Nephron (organoid): ENCODE measurements at regions not wholly inside any gene's neighbourhood (a gene's known extent, or its start where the extent isn't known, plus 50 kb on each side); places are given as distances from the start of the nearest gene placed in this dataset.

Experiments used
- H3K27ac Mint-ChIP-seq, 3 experiments: 2 replicates each; pipeline ENCODE4 v1.8.0; 2020; ENCODE audit warnings: mixed read lengths in 3 of 3, mild to moderate bottlenecking in 2 of 3, moderate library complexity in 1 of 3
- H3K27me3 Mint-ChIP-seq: 2 replicates; pipeline ENCODE4 v1.8.0; 2021; ENCODE audit warnings: low read depth, mild to moderate bottlenecking, moderate library complexity, mixed read lengths
- H3K36me3 Mint-ChIP-seq: 2 replicates; pipeline ENCODE4 v1.8.0; 2020; ENCODE audit warnings: low read depth, mixed read lengths
- H3K4me1 Mint-ChIP-seq: 2 replicates; pipeline ENCODE4 v1.8.0; 2020; ENCODE audit warnings: mixed read lengths
- H3K4me3 Mint-ChIP-seq, 3 experiments: 2 replicates each; pipeline ENCODE4 v1.8.0; 2020; ENCODE audit warnings: mild to moderate bottlenecking in 3 of 3, mixed read lengths in 3 of 3, moderate library complexity in 2 of 3
- H3K9me3 Mint-ChIP-seq: 2 replicates; pipeline ENCODE4 v1.8.0; 2020; ENCODE audit warnings: mixed read lengths
- TF ChIP-seq, protein P1 (sequence below), 3 experiments: fragments of 200-600 bp; sonication (generic); IDR thresholded peaks; one replicate each; pipeline ENCODE4 v1.5.0; 2021; ENCODE audit warnings: antibody characterized with exemption in 3 of 3; ENCODE audit not compliant: unreplicated experiment in 3 of 3

DNA sequence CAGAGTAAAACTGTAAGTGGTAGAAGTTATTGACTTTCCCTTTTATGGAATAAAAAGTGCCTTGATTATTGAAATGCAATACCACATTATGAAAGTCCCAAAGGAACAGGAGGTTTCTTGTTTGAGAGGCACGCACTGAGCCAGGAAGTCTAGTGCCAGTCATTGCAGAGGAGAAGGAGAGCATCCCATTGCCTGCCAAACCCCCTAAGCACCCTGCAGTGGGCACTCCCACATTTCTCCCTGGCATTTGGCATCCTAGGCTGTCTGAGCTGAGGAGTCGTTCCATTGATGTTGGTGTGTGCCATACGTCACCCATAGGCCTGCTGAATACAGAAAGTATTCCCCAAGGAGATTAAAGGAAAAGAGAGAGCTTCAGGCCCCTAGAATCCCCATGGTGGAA, 85.7 kb upstream of the MBNL2 start:
- Mint-ChIP-seq H3K9me3 (no peaks in the 10 kb centered on the region), H3K27ac (no peak overlapping the region), H3K36me3 (no peaks in the 10 kb centered on the region), H3K4me1 (peaks cover 1% of the 10 kb centered on the region), H3K4me3 (no peak overlapping the region), H3K27me3 (no peaks in the 10 kb centered on the region)
- TF ChIP-seq, protein P1, sequence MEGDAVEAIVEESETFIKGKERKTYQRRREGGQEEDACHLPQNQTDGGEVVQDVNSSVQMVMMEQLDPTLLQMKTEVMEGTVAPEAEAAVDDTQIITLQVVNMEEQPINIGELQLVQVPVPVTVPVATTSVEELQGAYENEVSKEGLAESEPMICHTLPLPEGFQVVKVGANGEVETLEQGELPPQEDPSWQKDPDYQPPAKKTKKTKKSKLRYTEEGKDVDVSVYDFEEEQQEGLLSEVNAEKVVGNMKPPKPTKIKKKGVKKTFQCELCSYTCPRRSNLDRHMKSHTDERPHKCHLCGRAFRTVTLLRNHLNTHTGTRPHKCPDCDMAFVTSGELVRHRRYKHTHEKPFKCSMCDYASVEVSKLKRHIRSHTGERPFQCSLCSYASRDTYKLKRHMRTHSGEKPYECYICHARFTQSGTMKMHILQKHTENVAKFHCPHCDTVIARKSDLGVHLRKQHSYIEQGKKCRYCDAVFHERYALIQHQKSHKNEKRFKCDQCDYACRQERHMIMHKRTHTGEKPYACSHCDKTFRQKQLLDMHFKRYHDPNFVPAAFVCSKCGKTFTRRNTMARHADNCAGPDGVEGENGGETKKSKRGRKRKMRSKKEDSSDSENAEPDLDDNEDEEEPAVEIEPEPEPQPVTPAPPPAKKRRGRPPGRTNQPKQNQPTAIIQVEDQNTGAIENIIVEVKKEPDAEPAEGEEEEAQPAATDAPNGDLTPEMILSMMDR (IDR thresholded peaks at IDR 0.05; ENCODE audit: unreplicated experiment in 3 of 3) = no peak

DNA sequence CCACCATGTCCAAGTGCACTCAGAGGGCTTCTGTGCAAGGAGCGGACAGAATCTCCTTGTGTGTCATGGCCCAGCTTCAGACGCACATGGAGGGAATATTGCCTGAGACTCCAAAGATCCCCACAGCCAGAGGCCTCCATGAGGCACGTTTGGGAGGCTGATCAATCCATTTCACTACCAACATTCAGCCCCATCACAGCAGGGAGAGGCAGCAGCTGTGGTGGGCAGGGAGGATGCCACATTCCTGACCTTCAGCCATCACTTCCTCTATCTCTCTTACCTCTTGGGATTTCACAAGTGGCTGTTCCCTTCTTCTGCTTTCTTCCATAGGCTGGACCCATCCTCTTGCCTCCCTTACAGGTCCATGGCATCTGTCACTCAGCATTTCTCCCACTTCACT, 82.4 kb upstream of the MBNL2 start:
- Mint-ChIP-seq H3K4me1 (peaks cover 12% of the 10 kb centered on the region), H3K9me3 (no peaks in the 10 kb centered on the region), H3K4me3 (no peak overlapping the region), H3K27ac (no peak overlapping the region), H3K27me3 (no peaks in the 10 kb centered on the region), H3K36me3 (no peaks in the 10 kb centered on the region)
- TF ChIP-seq, protein P1 (IDR thresholded peaks at IDR 0.05; ENCODE audit: unreplicated experiment in 3 of 3) = no peak

GRCh38 chr13:97140131-97140530, 82.0 kb upstream of the MBNL2 start:
- no peaks in the 10 kb centered on the region for H3K27me3 Mint-ChIP-seq
- H3K27ac Mint-ChIP-seq = no peak overlapping the region
- H3K36me3 Mint-ChIP-seq = no peaks in the 10 kb centered on the region
- TF ChIP-seq, protein P1 (IDR thresholded peaks at IDR 0.05; ENCODE audit: unreplicated experiment in 3 of 3) = no peak
- H3K4me3 Mint-ChIP-seq = no peak overlapping the region
- H3K4me1 Mint-ChIP-seq = peaks cover 12% of the 10 kb centered on the region
- no peaks in the 10 kb centered on the region for H3K9me3 Mint-ChIP-seq

DNA sequence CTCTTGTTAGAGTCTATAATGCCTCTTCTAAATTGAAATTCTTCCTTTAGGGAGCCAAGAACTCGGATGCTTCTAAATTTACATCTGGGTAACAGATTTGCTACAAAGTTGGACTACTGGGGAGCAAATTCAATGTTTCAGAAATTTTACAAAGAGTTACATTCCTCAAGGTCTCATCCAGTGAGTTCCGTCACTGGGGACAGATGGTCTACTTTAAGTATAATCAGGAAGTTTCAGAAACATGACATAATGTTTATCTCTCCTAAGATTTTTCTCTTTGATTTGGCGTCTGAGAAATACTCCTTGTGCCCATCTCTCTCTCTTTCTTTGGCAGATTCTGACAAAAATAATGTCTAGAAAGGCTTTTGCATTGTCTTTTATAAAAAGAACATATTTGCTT, 81.5 kb upstream of the MBNL2 start:
- Mint-ChIP-seq H3K36me3 (no peaks in the 10 kb centered on the region), H3K27ac (no peak overlapping the region), H3K9me3 (no peaks in the 10 kb centered on the region), H3K4me3 (no peak overlapping the region), H3K27me3 (no peaks in the 10 kb centered on the region), H3K4me1 (peaks cover 12% of the 10 kb centered on the region)
- TF ChIP-seq, protein P1 (IDR thresholded peaks at IDR 0.05; ENCODE audit: unreplicated experiment in 3 of 3) = no peak

DNA sequence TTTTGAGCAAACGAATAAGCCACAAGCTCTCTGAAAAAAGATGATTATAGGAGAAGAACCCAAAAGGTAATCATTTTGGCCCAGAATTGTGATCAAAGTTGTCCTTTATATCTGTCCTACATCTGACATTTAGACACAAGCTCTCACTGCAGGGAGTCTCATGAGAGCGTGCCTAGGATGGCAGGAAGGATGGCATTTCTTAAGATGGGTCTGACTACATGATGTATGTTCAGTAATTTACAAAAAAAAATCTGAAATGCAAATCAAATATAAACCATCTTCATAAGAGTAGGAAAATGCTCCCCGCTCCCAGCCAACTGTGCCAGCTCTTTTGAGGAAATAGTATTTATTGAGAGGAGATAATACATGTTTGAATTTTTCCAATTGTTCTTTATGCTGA, 81.0 kb upstream of the MBNL2 start:
- Mint-ChIP-seq H3K27me3 (peaks cover 3% of the 10 kb centered on the region), H3K4me3 (no peak overlapping the region), H3K27ac (peak overlapping the region; percentile 16 to 66 (median 45)), H3K4me1 (peaks cover 12% of the 10 kb centered on the region), H3K9me3 (no peaks in the 10 kb centered on the region), H3K36me3 (no peaks in the 10 kb centered on the region)
- TF ChIP-seq, protein P1 (IDR thresholded peaks at IDR 0.05; ENCODE audit: unreplicated experiment in 3 of 3) = no peak

GRCh38 chr13:97141564-97142005, 80.5 kb upstream of the MBNL2 start:
- Mint-ChIP-seq H3K4me1 (peaks cover 12% of the 10 kb centered on the region), H3K36me3 (no peaks in the 10 kb centered on the region), H3K27ac (peak overlapping the region; percentile 16 to 66 (median 45)), H3K9me3 (no peaks in the 10 kb centered on the region), H3K27me3 (peaks cover 3% of the 10 kb centered on the region), H3K4me3 (peak overlapping the region; percentile 14 to 46 (median 40))
- TF ChIP-seq, protein P1 (IDR thresholded peaks at IDR 0.05; ENCODE audit: unreplicated experiment in 3 of 3) = no peak
